Neural progenitor cell (in vitro differentiated cells): ENCODE measurements at regions not wholly inside any gene's neighbourhood (a gene's known extent, or its start where the extent isn't known, plus 50 kb on each side); places are given as distances from the start of the nearest gene placed in this dataset.

Experiments used
- CTCF ChIP-seq: fragments of 200-600 bp; sonication (generic); IDR thresholded peaks from 2 replicates; pipeline ENCODE4 v1.5.1; 2017; ENCODE audit warnings: antibody characterized with exemption, mild to moderate bottlenecking
- EZH2 ChIP-seq: fragments of 200-600 bp; sonication (generic); IDR thresholded peaks from 2 replicates; pipeline ENCODE4 v1.6.1; 2017; ENCODE audit warnings: antibody characterized with exemption, mild to moderate bottlenecking, moderate library complexity
- EZH2phosphoT487 ChIP-seq: fragments of 200-600 bp; sonication (generic); IDR thresholded peaks from 2 replicates; pipeline ENCODE4 v1.6.1; 2017; ENCODE audit warnings: antibody characterized with exemption

- TF ChIP-seq CTCF = no peak
- no peak for TF ChIP-seq EZH2
- no peak for TF ChIP-seq EZH2phosphoT487
Observed at GRCh38 chrX:4809571-4809970, 1096.1 kb upstream of the PRKX start.
